ENCODE measurements at regions not wholly inside any gene's neighbourhood (a gene's known extent, or its start where the extent isn't known, plus 50 kb on each side); places are given as distances from the start of the nearest gene placed in this dataset.

DNA sequence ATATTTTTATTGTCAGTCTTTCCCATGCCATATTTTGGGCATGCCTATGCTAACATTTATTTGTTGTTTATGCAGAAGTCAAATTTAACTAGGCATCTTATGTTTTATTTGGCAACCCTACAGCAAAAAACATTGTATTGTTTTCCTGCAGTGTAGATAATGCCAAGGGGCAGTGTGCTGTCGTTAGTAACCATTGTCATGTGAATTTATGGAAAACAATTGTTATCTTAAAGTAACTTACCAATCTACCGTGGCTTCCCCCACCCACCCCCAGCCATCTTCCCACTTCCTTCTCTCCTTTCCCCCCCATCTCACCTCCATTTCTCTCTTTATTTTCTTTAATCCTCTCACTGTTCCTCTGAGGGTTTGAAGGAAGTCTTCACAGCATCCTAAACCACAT is 370.5 kb downstream of the ACTR3B start:
- no peak for DNase-seq (ENCODE audit: low read depth, low spot score)
- no peaks in the 10 kb centered on the region for H3K27me3 Mint-ChIP-seq (ENCODE audit: low read depth)
- TF ChIP-seq, protein P1, sequence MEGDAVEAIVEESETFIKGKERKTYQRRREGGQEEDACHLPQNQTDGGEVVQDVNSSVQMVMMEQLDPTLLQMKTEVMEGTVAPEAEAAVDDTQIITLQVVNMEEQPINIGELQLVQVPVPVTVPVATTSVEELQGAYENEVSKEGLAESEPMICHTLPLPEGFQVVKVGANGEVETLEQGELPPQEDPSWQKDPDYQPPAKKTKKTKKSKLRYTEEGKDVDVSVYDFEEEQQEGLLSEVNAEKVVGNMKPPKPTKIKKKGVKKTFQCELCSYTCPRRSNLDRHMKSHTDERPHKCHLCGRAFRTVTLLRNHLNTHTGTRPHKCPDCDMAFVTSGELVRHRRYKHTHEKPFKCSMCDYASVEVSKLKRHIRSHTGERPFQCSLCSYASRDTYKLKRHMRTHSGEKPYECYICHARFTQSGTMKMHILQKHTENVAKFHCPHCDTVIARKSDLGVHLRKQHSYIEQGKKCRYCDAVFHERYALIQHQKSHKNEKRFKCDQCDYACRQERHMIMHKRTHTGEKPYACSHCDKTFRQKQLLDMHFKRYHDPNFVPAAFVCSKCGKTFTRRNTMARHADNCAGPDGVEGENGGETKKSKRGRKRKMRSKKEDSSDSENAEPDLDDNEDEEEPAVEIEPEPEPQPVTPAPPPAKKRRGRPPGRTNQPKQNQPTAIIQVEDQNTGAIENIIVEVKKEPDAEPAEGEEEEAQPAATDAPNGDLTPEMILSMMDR (conservative IDR thresholded peaks at IDR 0.05): no peak
- H3K36me3 Mint-ChIP-seq (ENCODE audit: low read depth): no peaks in the 10 kb centered on the region
- no peaks in the 10 kb centered on the region for H3K4me1 Mint-ChIP-seq
- H3K4me3 Mint-ChIP-seq: no peak overlapping the region
- peaks cover 9% of the 10 kb centered on the region for H3K9me3 Mint-ChIP-seq
- no peak overlapping the region for H3K27ac Mint-ChIP-seq (ENCODE audit: unreplicated experiment)

DNA sequence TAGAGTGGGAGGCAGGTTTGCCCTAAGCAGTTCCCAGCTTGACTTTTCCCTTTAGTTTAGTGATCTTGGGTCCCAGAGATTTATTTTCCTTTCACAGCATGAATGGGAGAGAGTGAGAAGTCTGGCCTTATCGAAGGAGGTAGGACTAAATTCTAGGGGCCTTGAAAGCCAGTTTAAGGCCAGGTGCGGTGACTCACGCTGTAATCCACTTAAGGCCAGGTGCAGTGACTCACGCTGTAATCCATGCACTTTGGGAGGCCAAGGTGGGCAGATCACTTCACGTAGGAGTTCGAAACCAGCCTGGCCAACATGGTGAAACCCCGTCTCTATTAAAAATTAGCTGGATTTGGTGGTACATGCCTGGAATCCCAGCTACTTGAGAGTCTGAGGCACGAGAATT is 392.2 kb downstream of the ACTR3B start:
- no peak overlapping the region for H3K4me3 Mint-ChIP-seq
- no peaks in the 10 kb centered on the region for H3K4me1 Mint-ChIP-seq
- no peak overlapping the region for H3K27ac Mint-ChIP-seq (ENCODE audit: unreplicated experiment)
- H3K36me3 Mint-ChIP-seq (ENCODE audit: low read depth): no peaks in the 10 kb centered on the region
- no peak for DNase-seq (ENCODE audit: low read depth, low spot score)
- TF ChIP-seq, protein P1 (conservative IDR thresholded peaks at IDR 0.05): no peak
- no peaks in the 10 kb centered on the region for H3K27me3 Mint-ChIP-seq (ENCODE audit: low read depth)
- peaks cover 3% of the 10 kb centered on the region for H3K9me3 Mint-ChIP-seq

DNA sequence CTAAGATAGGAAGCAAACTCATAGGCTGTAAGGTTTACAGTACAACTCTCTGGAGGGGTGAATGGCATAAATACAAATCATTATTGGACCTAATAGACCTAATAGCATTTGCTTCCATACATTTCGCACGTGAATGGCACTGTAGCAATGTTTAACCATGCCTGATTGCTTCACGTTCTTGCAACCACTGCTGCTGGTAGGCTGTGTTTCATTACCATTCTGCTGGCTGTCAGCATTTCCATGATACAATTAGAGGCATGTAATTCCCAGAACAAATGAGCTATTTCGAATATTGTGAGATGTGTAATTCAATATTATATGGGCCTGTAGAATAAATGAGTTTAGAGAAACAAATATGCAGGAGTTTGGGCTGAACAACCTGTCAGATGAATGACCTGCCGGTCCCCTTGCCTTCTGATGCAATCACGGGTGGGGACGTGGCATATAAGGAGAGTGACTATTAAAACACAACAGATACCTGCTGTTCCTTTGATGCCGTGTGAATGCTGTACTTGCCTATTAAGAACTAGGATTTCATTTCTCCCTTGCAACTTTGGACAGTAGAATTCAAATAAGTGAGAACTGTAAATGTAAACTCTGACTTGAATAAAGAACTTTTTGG is 393.4 kb downstream of the ACTR3B start:
- Mint-ChIP-seq H3K9me3 (peaks cover 3% of the 10 kb centered on the region), H3K27me3 (ENCODE audit: low read depth) (no peaks in the 10 kb centered on the region), H3K4me1 (peaks cover 7% of the 10 kb centered on the region), H3K36me3 (ENCODE audit: low read depth) (no peaks in the 10 kb centered on the region), H3K27ac (ENCODE audit: unreplicated experiment) (no peak overlapping the region), H3K4me3 (no peak overlapping the region)
- no peak for DNase-seq (ENCODE audit: low read depth, low spot score)
- TF ChIP-seq, protein P1 (conservative IDR thresholded peaks at IDR 0.05): no peak

DNA sequence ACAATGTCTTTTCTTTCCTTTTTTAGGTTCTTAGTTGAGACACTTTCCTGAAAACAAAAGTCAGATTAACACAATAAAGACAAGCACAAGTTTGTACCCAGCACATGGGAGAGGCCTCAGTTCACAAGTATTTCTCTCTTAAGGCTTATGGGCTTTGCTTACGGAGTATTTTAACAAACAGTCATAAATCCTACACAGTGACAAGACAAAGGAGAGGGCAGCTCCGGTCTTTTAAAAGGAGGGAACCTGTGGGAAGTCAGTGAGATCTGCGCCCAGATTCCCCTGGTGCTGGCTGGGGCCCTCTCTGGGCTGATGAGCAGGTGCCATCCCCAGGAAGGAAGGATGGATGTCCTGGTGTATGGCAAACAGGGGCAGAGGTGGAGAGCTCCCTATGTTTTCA is 398.6 kb downstream of the ACTR3B start:
- TF ChIP-seq, protein P1 (conservative IDR thresholded peaks at IDR 0.05): no peak
- Mint-ChIP-seq H3K4me3 (no peak overlapping the region), H3K27ac (ENCODE audit: unreplicated experiment) (no peak overlapping the region), H3K4me1 (peaks cover 14% of the 10 kb centered on the region), H3K9me3 (no peaks in the 10 kb centered on the region), H3K27me3 (ENCODE audit: low read depth) (no peaks in the 10 kb centered on the region), H3K36me3 (ENCODE audit: low read depth) (no peaks in the 10 kb centered on the region)
- DNase-seq (ENCODE audit: low read depth, low spot score): no peak

DNA sequence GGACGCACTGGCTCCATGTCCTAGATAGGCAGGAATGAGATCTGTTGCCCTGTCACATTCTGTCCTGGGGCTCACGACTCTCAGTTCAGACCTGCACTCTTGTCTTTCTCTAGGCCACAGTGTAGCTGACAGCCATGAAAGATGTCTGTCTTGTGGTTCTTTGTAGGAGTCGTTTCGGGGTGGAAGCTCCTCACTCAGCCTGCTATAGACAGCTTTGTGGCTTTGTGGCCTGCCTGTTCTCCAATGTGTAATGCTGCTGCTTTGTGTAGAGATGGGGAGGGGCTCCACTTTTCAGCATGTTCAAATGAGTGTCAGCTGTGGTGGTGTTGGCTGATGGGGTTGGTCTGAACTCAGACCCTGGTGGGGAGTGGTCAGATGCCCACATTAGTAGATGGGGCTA is 410.7 kb downstream of the ACTR3B start:
- peaks cover 2% of the 10 kb centered on the region for H3K9me3 Mint-ChIP-seq

More for the DNA sequence above, 410.7 kb downstream of the ACTR3B start:
- Mint-ChIP-seq H3K27me3 (ENCODE audit: low read depth) (no peaks in the 10 kb centered on the region), H3K36me3 (ENCODE audit: low read depth) (no peaks in the 10 kb centered on the region), H3K4me1 (no peaks in the 10 kb centered on the region), H3K4me3 (no peak overlapping the region), H3K27ac (ENCODE audit: unreplicated experiment) (no peak overlapping the region)
- no peak for DNase-seq (ENCODE audit: low read depth, low spot score)
- TF ChIP-seq, protein P1 (conservative IDR thresholded peaks at IDR 0.05): no peak
